GM18867 (cell line): ENCODE measurements at regions not wholly inside any gene's neighbourhood (a gene's known extent, or its start where the extent isn't known, plus 50 kb on each side); places are given as distances from the start of the nearest gene placed in this dataset.
"Not testable (repeated sequence)": the region's sequence is repeated elsewhere in the genome, so short reads cannot be mapped to it uniquely, and the experiment has no call there.

Source experiments
- ATAC-seq: cut with Tn5 transposase; IDR thresholded peaks from one replicate; pipeline ENCODE4 v1.9.1; 2021; ENCODE audit warnings: mild to moderate bottlenecking, moderate library complexity; ENCODE audit not compliant: unreplicated experiment

DNA sequence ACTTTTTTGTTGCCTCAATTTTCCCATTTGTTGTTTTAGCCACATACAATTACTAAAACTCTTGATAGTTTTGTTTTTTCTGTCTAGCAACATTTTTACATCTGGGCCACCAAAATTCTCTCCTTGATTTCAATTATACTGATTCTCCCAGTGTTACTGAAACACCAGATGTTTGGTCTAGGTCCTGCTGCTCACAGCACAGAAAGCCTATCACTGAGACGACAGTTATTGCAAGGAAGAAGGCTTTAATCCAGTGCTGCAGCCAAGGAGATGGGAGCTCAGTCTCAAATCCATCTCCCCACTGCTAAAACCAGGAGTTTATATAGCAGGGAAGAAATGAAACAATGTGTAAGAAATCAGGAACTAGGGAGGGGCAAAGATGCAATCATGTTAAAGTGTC lies 837.7 kb upstream of the CNTN5 start:
- no peak for ATAC-seq

- ATAC-seq = no peak
Measured at GRCh38 chr11:98185245-98185644, 835.5 kb upstream of the CNTN5 start.

GRCh38 chr11:98194611-98195010 lies 826.1 kb upstream of the CNTN5 start:
- ATAC-seq = no peak

GRCh38 chr11:98195300-98195699 lies 825.4 kb upstream of the CNTN5 start:
- no peak for ATAC-seq

GRCh38 chr11:98207086-98207485 lies 813.7 kb upstream of the CNTN5 start:
- no peak for ATAC-seq

DNA sequence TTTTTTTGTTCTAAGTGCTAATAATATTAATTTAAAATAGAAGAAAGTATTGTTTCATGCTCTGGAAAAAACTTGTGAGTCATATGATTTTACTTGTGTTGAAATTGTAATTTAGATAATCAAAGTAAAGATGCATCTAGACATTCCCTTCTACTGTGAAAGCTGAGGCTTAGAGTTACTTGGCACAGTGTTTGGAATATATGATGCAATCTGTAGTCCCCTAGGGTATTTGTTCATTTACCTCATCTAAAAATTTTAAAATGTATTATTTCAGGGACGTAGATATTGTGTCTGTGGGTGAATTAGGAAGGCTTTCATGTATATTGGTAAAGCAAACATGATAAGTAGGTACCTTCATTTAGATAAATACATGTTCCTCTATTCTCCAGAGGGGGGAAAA lies 793.5 kb upstream of the CNTN5 start:
- ATAC-seq = no peak

- ATAC-seq = no peak
Measured at GRCh38 chr11:98230678-98231077, 790.1 kb upstream of the CNTN5 start.

GRCh38 chr11:98234698-98235097 lies 786.1 kb upstream of the CNTN5 start:
- ATAC-seq = no peak

- ATAC-seq = no peak
Measured at GRCh38 chr11:98243897-98244296, 776.9 kb upstream of the CNTN5 start.

DNA sequence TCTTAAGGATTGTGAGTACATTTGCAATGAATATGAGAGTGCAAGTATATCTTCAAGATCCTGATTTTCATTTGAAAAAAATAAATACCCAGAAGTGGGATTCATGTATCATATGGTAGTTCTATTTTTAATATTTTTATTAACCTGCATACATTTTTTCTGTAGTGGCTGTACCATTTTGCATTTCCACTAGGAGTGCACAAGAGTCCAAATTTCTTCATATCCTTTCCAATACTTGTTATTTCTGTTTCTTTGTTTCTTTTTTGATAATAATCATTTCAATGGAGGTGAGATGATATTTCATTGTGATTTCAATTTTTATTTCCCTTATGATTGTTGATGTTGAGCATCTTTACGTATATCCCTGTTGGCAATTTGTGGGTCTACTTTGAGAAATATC lies 759.8 kb upstream of the CNTN5 start:
- no peak for ATAC-seq

DNA sequence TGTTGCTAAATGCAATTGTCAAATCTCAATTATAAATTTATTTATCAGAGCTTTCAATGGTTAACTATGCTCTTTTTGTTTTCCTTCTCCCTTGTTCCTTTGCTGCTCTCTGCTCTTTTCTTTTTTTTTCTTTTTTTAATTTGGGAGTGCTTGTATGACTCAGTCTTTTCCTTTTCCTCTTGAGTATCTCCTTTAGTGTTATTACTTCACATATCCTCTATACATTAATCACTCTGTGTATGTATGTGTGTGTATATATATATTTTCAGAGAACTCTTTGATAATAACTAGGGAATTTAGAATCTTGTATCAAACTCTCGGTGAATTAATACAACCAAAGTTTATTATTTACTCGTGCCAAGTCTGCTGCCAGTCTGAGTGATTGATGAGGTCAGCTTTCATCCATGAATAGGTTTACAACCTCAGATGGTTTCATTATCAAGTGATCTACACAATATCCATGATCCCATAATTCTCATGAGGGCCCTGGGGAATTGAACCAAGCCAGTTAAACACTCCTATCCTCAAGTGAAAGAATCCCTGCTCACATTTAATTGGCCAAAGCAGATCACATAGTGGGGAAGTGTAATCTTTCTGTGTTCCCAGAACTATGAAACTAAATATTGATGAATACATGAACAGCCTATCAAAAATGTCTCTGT lies 743.4 kb upstream of the CNTN5 start:
- ATAC-seq = no peak

- ATAC-seq = no peak
Measured at GRCh38 chr11:98289617-98290263, 731.0 kb upstream of the CNTN5 start.

DNA sequence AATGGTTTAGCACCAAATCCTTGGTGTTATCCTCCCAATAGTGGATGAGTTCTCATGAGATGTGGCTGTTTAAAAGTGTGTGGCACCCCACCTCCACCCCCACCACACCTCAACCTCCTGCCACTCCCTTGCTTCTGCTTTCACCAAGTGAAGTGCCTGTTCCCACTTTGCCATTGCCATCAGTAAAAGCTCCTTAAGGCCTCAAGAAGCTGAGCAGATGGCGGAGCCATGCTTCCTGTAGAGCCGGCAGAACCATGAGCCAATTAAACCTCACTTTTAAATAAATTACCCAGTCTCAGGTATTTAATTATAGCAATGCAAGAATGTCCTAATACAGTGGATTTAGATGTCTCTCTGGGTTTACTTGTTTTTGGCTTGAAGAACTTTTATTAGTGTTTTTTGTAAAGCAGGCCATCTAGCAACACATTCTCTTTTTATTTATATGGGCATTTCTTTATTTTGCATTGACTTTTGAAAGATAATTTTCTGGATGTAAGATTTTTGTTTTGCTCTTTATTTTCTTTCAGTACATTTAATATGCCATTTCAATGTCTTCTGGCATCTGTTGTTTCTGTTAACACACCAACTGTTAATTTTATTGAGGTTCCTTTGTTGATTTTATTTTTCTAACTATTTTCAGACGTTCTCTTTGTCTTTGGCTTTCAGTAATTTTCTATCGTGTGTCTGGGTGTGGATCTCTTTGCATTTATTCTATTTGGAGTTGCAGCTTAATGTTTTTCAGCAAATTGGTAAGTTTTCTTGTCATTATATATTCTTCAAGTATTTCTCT lies 724.5 kb upstream of the CNTN5 start:
- ATAC-seq = no peak

DNA sequence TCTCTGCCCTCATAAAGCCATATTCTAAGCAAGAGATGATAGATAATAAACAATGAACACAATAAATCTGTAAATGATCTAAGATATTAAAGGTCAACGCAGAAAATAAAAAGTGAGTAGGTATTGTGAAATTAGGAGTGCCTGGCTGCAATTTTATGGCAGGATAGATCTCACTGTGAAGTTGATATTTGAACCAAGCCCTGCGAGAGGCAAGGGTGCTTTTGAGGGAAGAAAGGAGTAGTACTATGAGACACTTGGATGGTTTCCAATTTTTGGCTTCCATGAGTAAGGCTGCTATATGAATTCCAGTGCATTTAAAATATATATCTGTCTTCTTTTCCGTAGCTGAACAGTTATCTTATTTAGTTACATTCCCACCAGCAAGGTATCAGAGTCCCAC lies 720.0 kb upstream of the CNTN5 start:
- ATAC-seq = no peak

DNA sequence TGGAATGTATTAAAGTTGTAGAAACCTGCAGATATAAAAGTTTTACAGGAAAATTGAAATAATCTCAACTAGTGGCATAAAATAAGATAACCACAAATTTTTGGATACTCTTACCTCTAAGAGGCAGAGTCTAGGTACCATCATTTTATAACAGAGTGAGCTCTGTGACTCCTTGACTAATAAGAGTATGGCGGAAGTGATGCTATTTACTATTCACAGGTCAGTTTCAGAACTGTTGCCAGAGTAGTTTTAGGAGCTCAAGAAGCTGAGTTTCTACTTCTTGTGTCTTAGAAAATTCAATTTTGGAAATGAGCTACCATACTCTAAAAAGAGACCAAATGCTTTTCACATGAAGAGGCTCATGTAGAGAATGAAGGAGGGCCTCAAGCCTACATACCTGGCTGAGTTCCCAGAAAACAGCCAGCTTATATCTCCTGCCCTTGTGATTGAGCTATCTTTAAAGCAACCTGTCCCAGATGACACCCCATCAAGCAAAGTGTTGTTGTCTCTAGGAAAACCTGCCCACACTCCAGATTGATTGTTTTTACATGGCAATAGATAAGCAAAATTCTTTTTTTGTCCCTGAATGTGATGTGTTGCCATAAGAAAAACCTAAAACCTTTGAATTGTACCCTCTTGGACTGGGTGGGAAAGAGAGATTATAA lies 712.8 kb upstream of the CNTN5 start:
- no peak for ATAC-seq

DNA sequence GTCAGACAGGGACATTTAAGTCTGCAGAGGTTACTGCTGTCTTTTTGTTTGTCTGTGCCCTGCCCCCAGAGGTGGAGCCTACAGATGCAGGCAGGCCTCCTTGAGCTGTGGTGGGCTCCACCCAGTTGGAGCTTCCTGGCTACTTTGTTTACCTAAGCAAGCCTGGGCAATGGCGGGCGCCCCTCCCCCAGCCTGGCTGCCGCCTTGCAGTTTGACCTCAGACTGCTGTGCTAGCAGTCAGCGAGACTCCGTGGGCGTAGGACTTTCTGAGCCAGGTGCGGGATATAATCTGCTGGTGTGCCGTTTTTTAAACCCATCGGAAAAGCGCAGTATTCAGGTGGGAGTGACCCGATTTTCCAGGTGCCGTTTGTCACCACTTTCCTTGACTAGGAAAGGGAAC lies 690.4 kb upstream of the CNTN5 start:
- ATAC-seq = not testable (repeated sequence)

- ATAC-seq = no peak
Measured at GRCh38 chr11:98358551-98358950, 662.2 kb upstream of the CNTN5 start.

DNA sequence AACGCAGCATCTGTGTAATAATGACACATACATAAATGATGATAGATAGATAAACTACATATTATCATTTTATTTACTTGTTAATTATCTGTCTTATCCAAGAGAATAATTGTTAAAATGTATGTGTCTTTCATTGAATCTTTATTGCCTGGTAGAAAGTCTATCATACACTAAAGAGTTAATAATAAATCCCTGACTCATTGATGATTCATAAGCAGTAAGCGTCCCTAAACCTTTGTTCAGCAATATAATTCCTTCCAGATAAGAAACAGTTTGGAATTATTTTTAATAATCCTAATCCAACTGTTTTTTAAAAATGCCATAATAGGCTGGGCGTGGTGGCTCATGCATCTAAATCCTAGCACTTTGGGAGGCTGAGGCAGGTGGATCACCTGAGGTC lies 655.6 kb upstream of the CNTN5 start:
- no peak for ATAC-seq

- ATAC-seq = no peak
Measured at GRCh38 chr11:98365941-98366340, 654.8 kb upstream of the CNTN5 start.

GRCh38 chr11:98390391-98390790 lies 630.4 kb upstream of the CNTN5 start:
- no peak for ATAC-seq

DNA sequence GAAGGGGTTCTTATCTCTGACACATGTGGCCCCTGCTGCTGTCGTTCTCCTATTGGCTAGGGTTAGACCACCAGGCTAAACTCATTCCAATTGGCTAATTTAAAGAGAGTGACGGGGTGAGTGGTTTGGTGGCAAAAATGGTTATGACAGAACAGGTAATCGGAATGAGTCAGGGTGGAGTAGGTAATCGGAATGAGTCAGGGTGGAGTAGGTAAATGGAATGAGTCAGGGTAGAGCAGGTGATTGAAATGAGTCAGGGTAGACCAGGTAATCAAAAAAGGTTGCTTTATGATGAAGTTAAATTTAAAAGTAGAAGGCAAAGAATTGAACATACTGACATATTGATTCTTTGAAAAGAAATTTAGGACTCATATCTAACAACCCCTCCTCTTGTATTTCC lies 626.2 kb upstream of the CNTN5 start:
- ATAC-seq = not testable (repeated sequence)

- ATAC-seq = no peak
Measured at GRCh38 chr11:98398508-98398907, 622.2 kb upstream of the CNTN5 start.
